ENCODE measurements at regions not wholly inside any gene's neighbourhood (a gene's known extent, or its start where the extent isn't known, plus 50 kb on each side); places are given as distances from the start of the nearest gene placed in this dataset.

- no peaks in the 10 kb centered on the region for H3K4me1 Mint-ChIP-seq (ENCODE audit: low read depth)
- ChIA-PET CTCF (no interaction called here), POLR2A (no interaction called here)
- H3K27me3 Mint-ChIP-seq: no peaks in the 10 kb centered on the region
- peaks cover 3% of the 10 kb centered on the region for H3K9me3 Mint-ChIP-seq
- H3K4me3 Mint-ChIP-seq: no peak overlapping the region
- intact Hi-C loops (cut with micrococcal nuclease): loop anchor here (10.0 kb wide), 1 partner anchor 668 kb away; no protein-coding TSS in a partner anchor
- H3K36me3 Mint-ChIP-seq: no peaks in the 10 kb centered on the region
- no peak for DNase-seq
- H3K27ac Mint-ChIP-seq: no peak overlapping the region
Measured at GRCh38 chr11:23542816-23543215, 682.5 kb upstream of the CCDC179 start.

- intact Hi-C loops (cut with micrococcal nuclease): loop anchor here (10.0 kb wide), 1 partner anchor 669 kb away; no protein-coding TSS in a partner anchor
- no peak overlapping the region for H3K4me3 Mint-ChIP-seq
- POLR2A ChIA-PET: no interaction called here
Measured at GRCh38 chr11:23543651-23544222, 683.5 kb upstream of the CCDC179 start.

GRCh38 chr11:23551706-23552105 is 691.4 kb upstream of the CCDC179 start:
- Mint-ChIP-seq H3K27me3 (no peaks in the 10 kb centered on the region), H3K4me1 (ENCODE audit: low read depth) (no peaks in the 10 kb centered on the region), H3K4me3 (no peak overlapping the region), H3K27ac (no peak overlapping the region), H3K9me3 (peaks cover 5% of the 10 kb centered on the region), H3K36me3 (no peaks in the 10 kb centered on the region)
- DNase-seq: no peak
- ChIA-PET POLR2A (no interaction called here), CTCF (no interaction called here)
- intact Hi-C loops (cut with micrococcal nuclease): no loop called here

More at GRCh38 chr11:23543651-23544222, 683.5 kb upstream of the CCDC179 start:
- Mint-ChIP-seq H3K9me3 (peaks cover 3% of the 10 kb centered on the region), H3K4me1 (ENCODE audit: low read depth) (no peaks in the 10 kb centered on the region), H3K27ac (no peak overlapping the region), H3K27me3 (no peaks in the 10 kb centered on the region), H3K36me3 (no peaks in the 10 kb centered on the region)
- no peak for DNase-seq
- CTCF ChIA-PET: no interaction called here

GRCh38 chr11:23554002-23554401 is 693.7 kb upstream of the CCDC179 start:
- Mint-ChIP-seq H3K27me3 (no peaks in the 10 kb centered on the region), H3K4me3 (no peak overlapping the region), H3K4me1 (ENCODE audit: low read depth) (no peaks in the 10 kb centered on the region), H3K27ac (no peak overlapping the region), H3K9me3 (peaks cover 5% of the 10 kb centered on the region), H3K36me3 (no peaks in the 10 kb centered on the region)
- ChIA-PET POLR2A (no interaction called here), CTCF (no interaction called here)
- no peak for DNase-seq
- intact Hi-C loops (cut with micrococcal nuclease): no loop called here

- intact Hi-C loops (cut with micrococcal nuclease): no loop called here
- Mint-ChIP-seq H3K36me3 (no peaks in the 10 kb centered on the region), H3K27me3 (no peaks in the 10 kb centered on the region), H3K4me1 (ENCODE audit: low read depth) (no peaks in the 10 kb centered on the region), H3K4me3 (no peak overlapping the region), H3K27ac (no peak overlapping the region), H3K9me3 (peaks cover 5% of the 10 kb centered on the region)
- DNase-seq: no peak
- ChIA-PET CTCF (no interaction called here), POLR2A (no interaction called here)
Measured at GRCh38 chr11:23555085-23555484, 694.8 kb upstream of the CCDC179 start.

GRCh38 chr11:23556163-23556750 is 696.0 kb upstream of the CCDC179 start:
- no peak overlapping the region for H3K4me3 Mint-ChIP-seq
- peaks cover 4% of the 10 kb centered on the region for H3K9me3 Mint-ChIP-seq
- POLR2A ChIA-PET: no interaction called here
- DNase-seq: no peak
- no peaks in the 10 kb centered on the region for H3K36me3 Mint-ChIP-seq
- no peak overlapping the region for H3K27ac Mint-ChIP-seq
- intact Hi-C loops (cut with micrococcal nuclease): no loop called here
- CTCF ChIA-PET: no interaction called here
- no peaks in the 10 kb centered on the region for H3K27me3 Mint-ChIP-seq
- no peaks in the 10 kb centered on the region for H3K4me1 Mint-ChIP-seq (ENCODE audit: low read depth)

- Mint-ChIP-seq H3K27me3 (no peaks in the 10 kb centered on the region), H3K4me3 (no peak overlapping the region), H3K27ac (no peak overlapping the region), H3K9me3 (no peaks in the 10 kb centered on the region), H3K4me1 (ENCODE audit: low read depth) (no peaks in the 10 kb centered on the region), H3K36me3 (no peaks in the 10 kb centered on the region)
- CTCF ChIA-PET: no interaction called here
- no peak for DNase-seq
- intact Hi-C loops (cut with micrococcal nuclease): no loop called here
- POLR2A ChIA-PET: no interaction called here
Measured at GRCh38 chr11:23563591-23563990, 703.3 kb upstream of the CCDC179 start.

GRCh38 chr11:23564370-23564769 is 704.1 kb upstream of the CCDC179 start:
- CTCF ChIA-PET: no interaction called here
- DNase-seq: no peak
- Mint-ChIP-seq H3K27me3 (no peaks in the 10 kb centered on the region), H3K27ac (no peak overlapping the region), H3K4me3 (no peak overlapping the region), H3K36me3 (no peaks in the 10 kb centered on the region), H3K4me1 (ENCODE audit: low read depth) (no peaks in the 10 kb centered on the region), H3K9me3 (peaks cover under 1% of the 10 kb centered on the region)
- POLR2A ChIA-PET: no interaction called here
- intact Hi-C loops (cut with micrococcal nuclease): no loop called here

- DNase-seq: no peak
- no peaks in the 10 kb centered on the region for H3K4me1 Mint-ChIP-seq (ENCODE audit: low read depth)
- intact Hi-C loops (cut with micrococcal nuclease): no loop called here
- ChIA-PET POLR2A (no interaction called here), CTCF (no interaction called here)
- H3K27ac Mint-ChIP-seq: no peak overlapping the region
- H3K27me3 Mint-ChIP-seq: no peaks in the 10 kb centered on the region
- peaks cover 18% of the 10 kb centered on the region for H3K9me3 Mint-ChIP-seq
- no peak overlapping the region for H3K4me3 Mint-ChIP-seq
- H3K36me3 Mint-ChIP-seq: no peaks in the 10 kb centered on the region
Measured at GRCh38 chr11:23569134-23569533, 708.9 kb upstream of the CCDC179 start.

GRCh38 chr11:23569547-23569946 is 709.3 kb upstream of the CCDC179 start:
- POLR2A ChIA-PET: no interaction called here
- Mint-ChIP-seq H3K4me3 (no peak overlapping the region), H3K4me1 (ENCODE audit: low read depth) (no peaks in the 10 kb centered on the region), H3K27me3 (no peaks in the 10 kb centered on the region), H3K36me3 (no peaks in the 10 kb centered on the region), H3K9me3 (peaks cover 18% of the 10 kb centered on the region), H3K27ac (no peak overlapping the region)
- intact Hi-C loops (cut with micrococcal nuclease): no loop called here
- no peak for DNase-seq
- CTCF ChIA-PET: no interaction called here

- H3K27me3 Mint-ChIP-seq: no peaks in the 10 kb centered on the region
- no peak overlapping the region for H3K27ac Mint-ChIP-seq
- POLR2A ChIA-PET: no interaction called here
- peaks cover 18% of the 10 kb centered on the region for H3K9me3 Mint-ChIP-seq
- CTCF ChIA-PET: interaction anchor here (0.8 kb wide), 1 partner anchor 31 kb away, joined by 4 read pairs; no protein-coding TSS in a partner anchor
- no peaks in the 10 kb centered on the region for H3K36me3 Mint-ChIP-seq
- H3K4me3 Mint-ChIP-seq: no peak overlapping the region
- intact Hi-C loops (cut with micrococcal nuclease): no loop called here
- DNase-seq: no peak
- no peaks in the 10 kb centered on the region for H3K4me1 Mint-ChIP-seq (ENCODE audit: low read depth)
Measured at GRCh38 chr11:23570828-23571227, 710.6 kb upstream of the CCDC179 start.

- intact Hi-C loops (cut with micrococcal nuclease): no loop called here
Measured at GRCh38 chr11:23573429-23573828, 713.2 kb upstream of the CCDC179 start.

GRCh38 chr11:23574149-23574548 is 713.9 kb upstream of the CCDC179 start:
- CTCF ChIA-PET: no interaction called here
- intact Hi-C loops (cut with micrococcal nuclease): no loop called here
- no peaks in the 10 kb centered on the region for H3K27me3 Mint-ChIP-seq

More at GRCh38 chr11:23573429-23573828, 713.2 kb upstream of the CCDC179 start:
- Mint-ChIP-seq H3K36me3 (no peaks in the 10 kb centered on the region), H3K4me1 (ENCODE audit: low read depth) (no peaks in the 10 kb centered on the region), H3K27me3 (no peaks in the 10 kb centered on the region), H3K27ac (no peak overlapping the region), H3K4me3 (no peak overlapping the region), H3K9me3 (peaks cover 18% of the 10 kb centered on the region)
- POLR2A ChIA-PET: no interaction called here
- DNase-seq: no peak
- CTCF ChIA-PET: no interaction called here

More at GRCh38 chr11:23574149-23574548, 713.9 kb upstream of the CCDC179 start:
- DNase-seq: no peak
- POLR2A ChIA-PET: no interaction called here
- H3K4me1 Mint-ChIP-seq (ENCODE audit: low read depth): no peaks in the 10 kb centered on the region
- no peak overlapping the region for H3K27ac Mint-ChIP-seq
- peaks cover 18% of the 10 kb centered on the region for H3K9me3 Mint-ChIP-seq
- H3K4me3 Mint-ChIP-seq: no peak overlapping the region
- H3K36me3 Mint-ChIP-seq: no peaks in the 10 kb centered on the region
